Psoas muscle (tissue), 7 donors: ENCODE measurements at regions not wholly inside any gene's neighbourhood (a gene's known extent, or its start where the extent isn't known, plus 50 kb on each side); places are given as distances from the start of the nearest gene placed in this dataset.

Experiments used
- ATAC-seq, 4 donors: fragments of 200-7000 bp; cut with Tn5 transposase; one replicate each; pipeline ENCODE4 v1.9.1; 2020; ENCODE audit warnings: moderate library complexity in 3 of 4, mild to moderate bottlenecking in 2 of 4
- DNase-seq, 2 donors: peaks; one replicate each; pipeline ENCODE4 v3.0.0-alpha.2; 2020
- H3K27ac ChIP-seq: fragments of 200-600 bp; one replicate; pipeline ENCODE4 v1.8.0; 2022
- H3K27me3 ChIP-seq, 3 donors: fragments of 200-600 bp in 1 of 3; one replicate each; pipeline versions ENCODE4 v1.6.1 to v1.8.0; 2013 to 2022; ENCODE audit warnings: low read length in 2 of 3, mild to moderate bottlenecking in 2 of 3, moderate library complexity in 1 of 3; ENCODE audit not compliant: insufficient read depth in 3 of 3
- H3K36me3 ChIP-seq, 2 donors: fragments of 200-600 bp in 1 of 2; one replicate each; pipeline versions ENCODE4 v1.6.1 to v1.8.0; 2013 to 2022; ENCODE audit warnings: low read depth in 1 of 2, mild to moderate bottlenecking in 1 of 2, moderate library complexity in 1 of 2; ENCODE audit not compliant: insufficient read depth in 1 of 2
- H3K4me1 ChIP-seq: fragments of 200-600 bp; one replicate; pipeline ENCODE4 v1.8.0; 2022
- H3K4me3 ChIP-seq: fragments of 200-600 bp; one replicate; pipeline ENCODE4 v1.8.0; 2022; ENCODE audit warnings: mild to moderate bottlenecking
- H3K9me3 ChIP-seq: fragments of 200-600 bp; one replicate; pipeline ENCODE4 v1.8.0; 2022
- CTCF ChIP-seq: fragments of 200-600 bp; IDR thresholded peaks from one replicate; pipeline ENCODE4 v1.8.0; 2022; ENCODE audit warnings: antibody characterized with exemption
- WGBS, 3 donors: extraction: QIAGEN DNeasy Blood & Tissue Kit; methylation state at CpG; one replicate each; pipeline versions ENCODE4 v1.1.6 to v1.1.7; 2013; 5-methylcytosine and 5-hydroxymethylcytosine counted together
- intact Hi-C, 2 donors: fragments of 100-400 bp; cut with DNase I; formaldehyde crosslinking; loops; one replicate each; pipeline versions ENCODE4 v1.11.0 to v1.14.2; 2022
- donor health status: healthy with polysubstance abuse.
- donor health status: DM: no; HTN: no; CAD: no; lungs with moderate emphysema.
- donor health status: Bipolar disorder and iron deficiency.
- donor health status: healthy.
- donor health status: DM: yes; HTN: yes; CAD: no.
- donor health status: DM: no; HTN: no; CAD: no.
- donor health status: DM: yes; HTN: yes; CAD: no.

- Histone ChIP-seq H3K27me3 (no peaks in the 10 kb centered on the region), H3K36me3 (no peaks in the 10 kb centered on the region), H3K9me3 (no peaks in the 10 kb centered on the region), H3K4me1 (no peaks in the 10 kb centered on the region), H3K27ac (no peak overlapping the region), H3K4me3 (no peak overlapping the region)
- intact Hi-C loops: no loop called here
- TF ChIP-seq CTCF: no peak
- ATAC-seq: no peak
- DNase-seq: no peak
- 93 to 97% (median 94%) methylated on average over 1 of the region's 1 CpG for WGBS, 3 donors
These were observed 208.3 kb downstream of the ZC3H11B start for GRCh38 chr1:219404629-219405028.

- intact Hi-C loops: no loop called here
- TF ChIP-seq CTCF: no peak
- Histone ChIP-seq H3K4me1 (no peaks in the 10 kb centered on the region), H3K27ac (no peak overlapping the region), H3K36me3 (no peaks in the 10 kb centered on the region), H3K4me3 (no peak overlapping the region), H3K27me3 (no peaks in the 10 kb centered on the region), H3K9me3 (no peaks in the 10 kb centered on the region)
- DNase-seq: no peak
- no peak for ATAC-seq
These were observed 210.0 kb downstream of the ZC3H11B start for GRCh38 chr1:219402925-219403324.

- Histone ChIP-seq H3K9me3 (no peaks in the 10 kb centered on the region), H3K4me3 (no peak overlapping the region), H3K27me3 (no peaks in the 10 kb centered on the region), H3K36me3 (no peaks in the 10 kb centered on the region), H3K27ac (no peak overlapping the region), H3K4me1 (no peaks in the 10 kb centered on the region)
- ATAC-seq: no peak
- no peak for DNase-seq
- intact Hi-C loops: no loop called here
- TF ChIP-seq CTCF: no peak
These were observed 210.9 kb downstream of the ZC3H11B start for GRCh38 chr1:219401724-219402625.

GRCh38 chr1:219399446-219399845 is 213.5 kb downstream of the ZC3H11B start:
- intact Hi-C loops: no loop called here
- Histone ChIP-seq H3K9me3 (peaks cover 7% of the 10 kb centered on the region), H3K4me1 (no peaks in the 10 kb centered on the region), H3K36me3 (no peaks in the 10 kb centered on the region), H3K27me3 (no peaks in the 10 kb centered on the region), H3K4me3 (no peak overlapping the region), H3K27ac (no peak overlapping the region)
- no peak for TF ChIP-seq CTCF
- no peak for ATAC-seq
- DNase-seq: no peak
- 91 to 93% (median 92%) methylated on average over 5 of the region's 5 CpGs for WGBS, 3 donors
